CD1c-positive myeloid dendritic cell (primary cell): ENCODE measurements at regions not wholly inside any gene's neighbourhood (a gene's known extent, or its start where the extent isn't known, plus 50 kb on each side); places are given as distances from the start of the nearest gene placed in this dataset.
"Not testable (repeated sequence)": the region's sequence is repeated elsewhere in the genome, so short reads cannot be mapped to it uniquely, and the experiment has no call there.

ENCODE experiments used
- DNase-seq: peaks from one replicate; pipeline ENCODE4 v3.0.0-alpha.2; 2016; ENCODE audit errors: extremely low spot score

DNA sequence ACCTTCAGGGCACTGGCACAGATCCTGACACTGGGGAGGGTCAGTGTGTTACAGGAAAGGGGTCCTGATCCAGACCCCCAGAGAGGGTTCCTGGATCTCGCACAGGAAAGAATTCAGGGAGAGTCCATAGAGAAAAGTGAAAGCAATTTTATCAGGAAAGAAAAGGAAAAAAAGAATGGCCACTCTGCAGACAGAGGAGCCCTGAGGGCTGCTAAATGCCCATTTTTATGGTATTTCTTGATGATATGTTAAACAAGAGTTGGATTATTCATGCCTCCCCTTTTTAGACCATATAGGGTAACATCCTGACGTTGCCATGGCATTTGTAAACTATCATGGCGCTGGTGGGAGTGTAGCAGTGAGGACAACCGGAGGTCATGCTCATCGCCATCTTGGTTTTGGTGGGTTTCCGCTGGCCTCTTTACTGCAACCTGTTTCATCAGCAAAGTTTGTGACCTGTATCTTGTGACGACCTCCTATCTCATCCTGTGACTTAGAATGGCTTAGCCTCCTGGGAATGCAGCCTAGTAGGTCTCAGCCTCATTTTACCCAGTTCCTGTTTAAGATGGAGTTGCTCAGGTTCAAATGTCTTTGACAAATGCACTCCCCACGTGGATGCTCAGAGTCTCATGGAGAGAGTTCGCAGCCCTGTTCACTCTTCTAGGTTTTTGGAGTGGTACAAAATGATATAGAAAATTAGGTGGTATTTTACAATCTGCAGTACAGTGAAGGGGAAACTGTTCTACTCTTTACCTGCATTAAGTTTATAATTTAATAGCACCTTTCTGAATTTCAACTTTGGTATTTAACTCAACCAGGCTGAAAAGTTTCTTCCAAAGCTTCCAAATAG, 1363.7 kb upstream of the TMEM132C start:
- no peak for DNase-seq

DNA sequence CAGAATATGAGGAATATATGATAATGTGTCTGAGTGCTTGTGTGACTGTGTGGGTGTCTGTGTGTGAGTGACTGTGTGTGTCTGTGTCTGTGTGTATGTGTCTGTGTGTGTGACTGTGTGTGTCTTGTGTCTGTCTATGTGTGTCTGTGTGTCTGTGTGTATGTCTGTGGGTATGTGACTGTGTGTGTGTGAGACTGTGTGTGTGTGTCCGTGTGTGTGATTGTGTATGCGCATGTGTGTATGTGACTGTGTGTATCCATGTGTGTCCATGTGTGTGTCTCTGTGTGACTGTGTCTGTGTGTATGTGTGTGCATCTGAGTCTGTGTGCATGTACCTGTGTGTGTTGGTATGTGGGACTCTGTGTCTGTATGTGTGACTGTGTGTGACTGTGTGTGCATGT, 1361.2 kb upstream of the TMEM132C start:
- DNase-seq = no peak

DNA sequence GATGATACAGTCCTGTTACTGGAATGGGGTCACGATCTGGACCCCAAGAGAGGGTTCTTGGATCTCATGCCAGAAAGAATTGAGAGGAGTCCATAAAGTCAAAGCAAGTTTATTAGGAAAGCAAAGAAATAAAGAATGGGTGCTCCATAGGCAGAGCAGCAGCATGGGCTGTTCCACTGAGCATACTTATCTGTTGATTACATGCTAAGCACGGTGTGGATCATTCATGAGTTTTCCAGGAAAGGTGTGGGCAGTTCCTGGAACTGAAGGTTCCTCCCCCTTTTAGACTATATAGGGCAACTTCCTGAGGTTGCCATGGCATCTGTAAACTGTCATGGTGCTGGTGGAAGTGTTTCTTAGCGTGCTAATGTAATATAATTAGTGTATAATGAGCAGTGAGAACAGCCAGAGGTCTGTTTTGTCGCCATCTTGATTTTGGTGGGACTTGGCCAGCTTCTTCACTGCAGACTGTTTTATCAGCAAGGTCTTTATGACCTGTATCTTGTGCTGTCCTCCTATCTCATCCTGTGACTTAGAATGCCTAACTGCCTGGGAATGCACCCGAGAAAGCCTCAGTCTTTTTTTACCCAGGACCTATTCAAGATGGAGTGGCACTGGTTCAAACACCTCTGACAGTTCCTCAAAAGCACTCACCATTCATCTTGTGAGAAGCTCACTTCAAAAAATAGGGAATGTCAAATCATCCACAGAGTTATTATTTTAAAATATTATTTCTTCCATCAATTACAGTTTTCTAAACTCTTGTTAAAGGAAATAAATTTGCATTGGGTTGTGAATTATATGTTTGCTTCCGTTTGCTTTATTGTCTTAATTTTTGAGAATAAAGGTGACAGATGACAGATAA, 1358.8 kb upstream of the TMEM132C start:
- no peak for DNase-seq

DNA sequence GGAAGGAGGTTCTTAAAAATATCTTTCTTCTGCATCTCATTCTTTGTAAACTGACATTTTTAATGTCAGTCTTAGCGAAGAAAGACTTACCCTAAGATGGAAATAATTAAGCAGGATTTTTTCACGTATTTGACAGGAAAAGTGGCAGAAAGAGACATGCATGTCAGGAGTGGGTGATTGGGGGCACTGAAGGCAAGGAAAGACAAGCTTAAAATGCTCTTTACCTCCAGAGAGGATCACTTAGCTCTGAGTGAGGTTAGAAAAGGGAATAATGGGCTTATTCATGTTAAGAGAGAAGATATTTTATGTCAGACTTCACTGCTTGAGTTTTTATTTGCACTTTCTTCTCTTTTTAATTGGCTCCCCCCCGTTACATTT, 1358.2 kb upstream of the TMEM132C start:
- no peak for DNase-seq

DNA sequence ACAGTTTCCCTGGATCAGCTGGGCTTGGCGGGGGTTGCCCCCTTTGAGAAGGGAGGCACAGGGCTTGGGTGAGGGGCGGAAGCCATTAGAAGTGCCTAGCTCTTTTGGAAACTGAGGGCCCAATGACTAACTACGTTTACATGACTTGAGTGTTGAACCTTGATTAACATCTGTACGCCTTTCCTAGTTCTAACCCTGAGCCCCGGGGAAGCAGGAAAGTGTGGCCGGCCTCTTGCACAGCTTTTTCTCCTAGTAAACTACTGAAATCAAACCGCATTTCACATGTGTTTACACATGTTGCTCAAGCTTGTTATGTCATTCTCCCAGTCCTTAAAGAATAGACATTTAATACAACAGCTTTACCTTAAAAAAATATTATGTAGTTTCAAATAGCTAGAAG, 1356.4 kb upstream of the TMEM132C start:
- no peak for DNase-seq

DNA sequence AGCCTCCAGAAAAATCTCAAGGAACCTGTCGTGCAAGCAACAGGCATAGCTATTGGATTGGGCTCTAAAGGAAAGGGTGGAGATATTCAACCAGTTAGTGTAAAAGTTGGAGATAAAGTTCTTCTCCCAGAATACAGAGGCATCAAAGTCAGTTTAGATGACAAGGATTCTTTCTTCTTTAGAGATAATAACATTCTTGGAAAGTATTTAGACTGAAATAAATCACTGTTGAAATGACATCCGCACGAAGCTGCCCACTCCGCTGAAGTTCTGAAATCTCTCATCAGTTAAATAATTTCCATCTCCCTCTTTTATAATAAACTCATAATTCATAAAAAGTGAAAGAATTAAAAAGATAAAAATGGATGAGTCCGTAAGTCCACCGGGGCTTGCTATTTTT, 1354.9 kb upstream of the TMEM132C start:
- no peak for DNase-seq

DNA sequence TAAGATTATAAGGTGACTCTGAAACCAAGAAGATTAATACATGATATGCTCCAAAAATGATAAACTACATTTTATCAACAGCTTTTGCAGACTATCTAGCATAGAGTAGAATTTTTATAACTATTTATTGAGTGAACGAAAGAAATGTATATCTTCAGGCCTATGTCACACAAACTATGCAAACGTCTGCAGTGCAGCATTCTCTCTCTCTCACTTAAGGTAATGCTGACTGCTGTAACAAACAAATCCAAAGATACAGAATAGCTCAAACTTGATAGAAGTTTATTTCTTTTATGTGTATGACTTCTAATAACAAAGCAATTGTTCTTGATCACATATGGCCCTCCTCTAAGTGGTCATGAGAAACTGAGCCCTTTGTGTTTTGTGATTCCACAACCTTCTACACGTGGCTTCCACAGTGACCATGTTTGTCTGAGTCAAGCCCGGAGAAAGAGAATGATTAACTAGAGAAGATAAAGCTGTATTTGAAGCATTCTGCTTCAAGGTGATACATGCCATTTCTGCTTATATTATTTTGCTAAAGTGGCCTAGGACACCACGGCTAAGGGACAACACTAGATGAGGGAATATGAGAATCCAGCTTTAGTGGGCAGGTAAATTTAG, 1352.7 kb upstream of the TMEM132C start:
- DNase-seq = no peak

DNA sequence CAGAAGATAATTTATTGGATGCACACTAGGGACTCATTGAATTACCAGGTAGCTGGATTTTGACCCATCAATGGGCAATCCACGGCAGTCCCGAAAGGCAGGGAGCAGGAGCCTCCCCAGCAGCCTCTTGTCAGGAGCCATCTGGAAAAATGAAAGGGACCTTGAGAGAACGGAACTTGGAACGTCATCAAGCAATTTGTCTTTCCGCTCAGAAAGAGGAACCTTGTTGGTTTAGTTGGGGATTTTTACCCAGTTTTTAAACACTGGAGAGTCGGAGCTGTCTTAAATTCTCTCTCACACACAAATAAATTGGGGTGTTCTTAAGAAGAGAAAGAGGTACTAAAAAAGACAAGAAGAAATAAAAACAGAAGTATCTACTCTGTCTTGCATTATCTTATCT, 1351.7 kb upstream of the TMEM132C start:
- DNase-seq = no peak

DNA sequence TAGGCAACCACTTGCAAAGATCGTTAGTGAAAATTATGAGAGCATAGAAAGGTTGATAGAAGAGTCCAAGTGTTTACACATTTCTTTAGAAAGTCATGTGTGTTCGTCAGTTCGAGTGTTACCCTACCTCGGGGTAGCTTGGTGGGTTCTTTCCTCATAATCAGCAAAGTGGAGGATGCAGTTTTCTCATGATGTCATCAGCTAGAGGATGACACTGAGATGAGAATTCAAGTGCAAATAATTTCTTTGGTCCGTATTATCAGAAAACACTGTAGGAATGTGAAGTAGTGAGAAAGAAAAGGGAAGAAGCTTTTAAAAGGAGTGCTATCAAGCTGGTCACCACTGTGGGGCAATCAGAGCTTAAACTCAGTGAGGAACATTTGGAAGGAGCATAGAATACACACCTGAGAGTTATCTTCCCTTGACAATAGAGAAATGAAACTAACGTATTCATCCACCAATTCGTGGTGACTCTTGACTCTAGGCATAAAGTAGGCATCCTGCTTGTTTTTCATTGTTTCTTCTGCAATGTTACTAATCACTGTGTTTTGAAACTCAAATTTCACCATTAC, 1340.9 kb upstream of the TMEM132C start:
- no peak for DNase-seq

DNA sequence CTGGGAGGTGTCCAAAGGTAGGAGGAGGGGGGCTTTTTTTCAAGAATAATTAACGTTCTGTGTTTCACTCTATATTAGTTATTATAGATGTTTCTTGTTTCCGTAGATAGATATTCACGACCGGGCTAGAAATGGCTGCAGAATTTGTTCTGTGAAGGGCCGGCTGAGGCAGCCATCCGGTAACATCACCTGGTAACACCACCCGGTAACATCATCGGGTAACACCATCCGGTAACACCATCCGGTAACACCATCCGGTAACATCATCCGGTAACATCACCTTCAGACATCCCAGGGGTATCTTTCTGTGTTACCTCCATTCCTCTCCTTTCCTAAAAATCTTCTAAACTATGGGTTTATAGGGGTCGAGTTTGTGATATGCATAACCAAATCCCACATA, 1336.7 kb upstream of the TMEM132C start:
- no peak for DNase-seq

DNA sequence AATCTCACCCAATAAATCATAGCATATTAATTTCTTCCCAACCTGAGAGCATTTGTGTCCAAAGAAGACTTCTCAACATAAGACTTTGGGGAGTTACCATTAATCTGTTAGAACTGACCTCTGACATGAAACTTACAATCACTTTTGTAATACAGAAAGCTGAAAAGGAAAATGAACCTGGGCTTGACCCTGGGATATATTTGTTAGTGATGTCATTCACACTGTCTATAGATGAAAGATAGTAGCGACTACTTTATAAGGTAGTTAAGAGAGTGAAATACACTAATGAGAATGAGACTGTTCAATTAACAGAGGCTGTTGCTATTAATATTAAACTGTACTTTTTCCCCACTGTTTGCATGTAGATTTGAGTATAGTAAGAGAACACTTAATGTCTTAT, 1334.8 kb upstream of the TMEM132C start:
- DNase-seq = no peak

DNA sequence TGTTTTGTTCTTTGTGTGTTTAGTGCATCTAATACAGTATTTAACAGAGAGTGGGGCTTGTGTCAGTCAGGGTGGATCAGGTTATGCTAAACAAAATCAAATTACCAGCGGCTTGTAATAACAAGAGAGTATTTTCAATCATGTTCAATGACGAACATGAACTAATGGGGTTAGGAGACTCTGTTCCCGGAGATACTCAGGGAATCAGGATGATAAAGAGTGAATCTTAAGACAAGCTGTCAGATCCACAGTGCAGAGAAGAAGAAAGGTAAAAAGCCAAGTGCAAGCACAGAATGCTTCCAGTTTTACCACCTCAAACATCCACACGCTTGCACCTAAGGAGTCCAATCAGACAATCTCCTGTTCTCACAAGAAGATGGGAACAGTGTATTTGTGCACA, 1331.5 kb upstream of the TMEM132C start:
- DNase-seq = no peak

DNA sequence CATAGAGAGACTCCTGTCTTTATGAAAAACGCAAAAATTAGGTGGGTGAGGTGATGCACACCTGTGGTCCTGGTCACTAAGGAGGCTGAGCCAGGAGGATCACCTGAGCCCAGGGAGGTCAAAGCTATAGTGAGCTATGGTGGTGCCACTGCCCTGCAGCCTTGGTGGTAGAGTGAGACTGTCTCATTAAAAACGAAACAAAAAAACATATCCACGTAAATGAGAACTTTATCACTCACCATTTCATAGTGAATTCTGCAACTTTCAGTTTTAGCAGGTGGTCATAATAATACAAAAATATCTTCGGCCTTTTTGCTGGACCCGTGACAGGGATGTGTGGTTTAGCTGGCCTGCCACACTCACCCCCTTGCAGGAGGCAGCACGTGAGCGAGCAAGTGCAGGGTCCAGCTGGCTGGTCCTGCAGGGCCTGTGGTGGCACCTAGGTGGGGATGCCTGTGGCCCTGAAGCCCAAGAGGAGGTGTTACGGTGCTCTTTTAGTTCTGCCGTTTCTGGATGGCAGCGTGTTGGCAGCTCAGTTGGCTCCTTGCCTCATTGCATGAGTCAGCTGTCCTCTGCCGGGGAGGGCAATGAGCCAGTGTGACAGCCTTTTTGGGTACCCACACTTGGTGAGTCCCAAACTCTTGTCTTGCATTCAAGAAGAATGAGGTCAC, 1330.7 kb upstream of the TMEM132C start:
- no peak for DNase-seq

DNA sequence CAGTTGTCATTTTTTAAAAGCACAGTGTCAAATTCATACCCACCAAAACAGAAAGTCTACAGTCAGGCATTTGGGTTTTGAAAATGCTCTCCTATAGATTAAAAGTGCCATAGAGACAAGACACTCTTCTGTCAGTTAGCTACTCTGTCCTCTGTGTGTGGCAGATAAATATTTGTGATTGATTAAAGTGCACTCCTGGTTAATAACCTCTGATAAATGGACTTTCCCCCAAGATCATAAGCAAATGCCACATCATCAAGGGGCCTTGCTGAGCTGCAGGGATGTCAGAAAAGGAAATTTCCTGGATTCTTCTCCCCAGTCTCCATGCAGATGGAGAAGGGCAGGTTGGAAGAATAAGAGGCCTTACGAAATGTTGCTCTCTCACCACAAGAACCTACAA, 1329.5 kb upstream of the TMEM132C start:
- no peak for DNase-seq

DNA sequence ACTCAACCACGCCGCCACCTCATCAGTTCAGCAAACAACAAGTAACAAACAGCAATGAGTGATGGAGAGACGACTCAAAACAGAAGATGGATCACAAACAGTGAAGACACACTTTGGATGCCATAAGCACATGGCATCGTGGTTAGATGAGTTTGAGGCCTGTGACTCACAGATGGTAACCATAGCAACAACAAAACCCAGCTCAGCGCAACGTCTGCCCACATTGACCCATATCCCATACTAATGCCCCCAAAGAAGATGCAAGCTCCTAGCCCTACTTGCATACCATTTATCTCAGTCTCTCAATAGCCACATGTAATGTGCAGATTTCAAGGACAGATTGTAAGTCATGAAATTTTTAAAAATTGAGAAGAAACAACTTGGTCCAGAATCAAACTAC, 1322.3 kb upstream of the TMEM132C start:
- DNase-seq = no peak

DNA sequence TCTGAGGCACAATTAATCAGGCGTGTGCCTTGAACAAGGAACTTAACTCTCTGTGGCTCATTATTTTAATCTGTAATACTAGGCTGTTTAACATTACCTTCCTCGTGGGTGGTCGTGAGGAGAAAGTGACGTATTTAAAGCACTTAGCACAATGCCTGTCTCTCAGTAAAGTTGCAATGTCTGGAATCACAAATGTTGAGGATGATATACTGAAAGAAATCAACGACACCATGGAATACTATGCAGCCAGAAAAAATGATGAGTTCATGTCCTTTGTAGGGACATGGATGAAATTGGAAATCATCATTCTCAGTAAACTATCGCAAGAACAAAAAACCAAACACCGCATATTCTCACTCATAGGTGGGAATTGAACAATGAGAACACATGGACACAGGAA, 1320.0 kb upstream of the TMEM132C start:
- DNase-seq = not testable (repeated sequence)

DNA sequence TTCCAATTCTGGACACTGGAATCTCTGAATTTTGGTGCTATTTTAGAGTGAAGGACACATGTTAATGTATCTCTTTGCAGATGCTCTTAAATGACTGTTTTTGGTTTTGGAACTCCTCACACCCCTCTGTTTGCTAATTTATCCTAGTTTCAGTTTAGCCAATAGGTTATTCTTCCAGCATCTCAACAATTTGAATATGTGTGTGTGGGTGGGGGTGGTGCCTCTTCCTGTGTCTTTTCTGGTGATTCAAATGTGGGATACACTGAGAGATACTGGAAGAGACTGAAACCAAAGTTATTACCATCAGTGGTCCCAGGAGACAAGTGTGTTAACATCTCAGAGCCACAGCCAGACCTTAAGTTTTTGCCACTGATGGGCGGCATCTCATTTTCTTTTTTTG, 1317.4 kb upstream of the TMEM132C start:
- DNase-seq = no peak

DNA sequence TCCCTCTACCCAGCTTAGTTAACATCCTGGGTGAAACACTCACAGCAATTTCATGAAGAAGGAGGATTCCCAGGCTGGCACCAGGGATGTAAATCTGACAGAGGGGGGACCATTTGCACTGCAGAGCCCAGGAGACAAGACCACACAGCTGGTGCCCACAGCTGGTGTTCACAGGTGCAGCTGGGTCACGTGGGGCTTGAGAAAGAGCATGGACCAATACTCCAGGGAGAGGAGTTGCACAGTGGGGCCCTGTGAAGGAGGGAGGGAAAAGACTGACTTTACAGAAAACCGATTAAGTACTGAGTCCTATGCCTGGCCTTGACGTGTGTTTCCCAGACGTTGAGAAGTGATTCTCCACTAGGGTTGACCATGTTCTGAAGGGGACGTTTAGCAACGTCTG, 1316.7 kb upstream of the TMEM132C start:
- no peak for DNase-seq

DNA sequence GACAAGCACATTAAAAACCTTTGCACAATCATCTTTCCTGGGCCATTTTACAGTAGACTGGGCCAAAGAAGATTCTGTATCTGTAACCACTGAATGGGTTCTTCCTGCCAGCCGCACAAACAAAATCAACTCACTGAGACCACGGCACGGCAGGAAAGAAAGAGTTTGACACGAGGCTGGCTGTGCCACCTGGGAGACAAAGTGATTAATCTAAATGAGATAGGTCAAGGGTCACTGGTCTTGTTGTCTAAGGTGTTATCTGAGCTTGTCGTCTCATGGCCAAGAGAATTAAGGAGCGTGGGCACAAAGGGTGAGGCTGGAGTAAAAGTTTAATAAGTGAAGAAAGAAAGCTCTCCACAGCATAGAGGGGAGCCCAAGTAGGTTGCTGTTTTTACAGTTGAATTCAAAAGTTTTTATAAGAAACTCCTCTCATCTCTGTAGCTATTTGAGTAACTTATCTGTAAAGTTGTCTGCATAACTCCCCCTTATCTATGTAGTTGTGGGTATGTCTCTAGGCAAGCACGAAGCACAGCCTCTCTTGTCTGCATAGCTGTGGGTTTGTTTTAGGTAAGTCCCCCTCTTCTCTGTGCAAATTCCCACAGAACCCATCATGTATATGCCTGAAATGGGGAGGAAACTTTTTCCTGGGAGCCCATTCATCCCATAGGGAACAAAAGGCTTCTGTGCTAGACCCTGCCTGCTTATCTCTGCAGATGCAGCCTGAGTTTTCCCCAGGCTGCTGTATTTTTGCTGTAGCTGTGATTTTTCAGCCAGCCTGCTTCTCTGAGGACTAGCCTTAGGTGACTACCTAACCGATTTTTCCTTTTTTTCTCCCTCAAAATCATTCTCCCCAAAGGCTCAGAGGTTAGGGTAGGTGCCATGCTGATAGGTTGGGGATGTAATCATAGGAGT, 1314.6 kb upstream of the TMEM132C start:
- no peak for DNase-seq

DNA sequence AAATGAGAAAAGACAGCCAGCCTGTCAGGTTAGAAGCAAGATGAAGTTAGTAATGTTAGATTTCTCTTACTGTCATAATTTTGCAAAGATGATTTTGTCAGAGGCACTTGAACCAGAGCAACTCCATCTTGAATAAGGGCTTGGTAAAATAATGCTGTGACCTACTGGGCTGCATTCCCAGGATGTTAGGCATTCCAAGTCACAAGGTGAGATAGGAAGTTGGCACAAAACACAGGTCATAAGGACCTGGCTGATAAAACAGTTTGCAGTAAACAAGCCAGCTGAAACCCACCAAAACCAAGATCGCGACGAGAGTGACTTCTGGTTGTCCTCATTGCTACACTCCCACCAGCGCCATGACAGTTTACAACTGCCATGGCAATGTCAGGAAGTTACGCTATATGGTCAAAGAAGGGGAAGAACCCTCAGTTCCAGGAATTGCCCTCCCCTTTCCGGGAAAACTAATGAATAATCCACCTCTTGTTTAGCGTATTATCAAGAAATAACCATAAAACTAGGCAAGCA, 1313.5 kb upstream of the TMEM132C start:
- no peak for DNase-seq
